Mucosa of stomach (tissue), 1 donor: ENCODE measurements at regions not wholly inside any gene's neighbourhood (a gene's known extent, or its start where the extent isn't known, plus 50 kb on each side); places are given as distances from the start of the nearest gene placed in this dataset.

ENCODE experiments used
- H3K27me3 ChIP-seq: one replicate; pipeline ENCODE4 v1.7.0; 2013; ENCODE audit warnings: mild to moderate bottlenecking, low read length; ENCODE audit not compliant: control insufficient read depth, insufficient read depth
- H3K36me3 ChIP-seq: one replicate; pipeline ENCODE4 v1.7.0; 2013; ENCODE audit warnings: low read length; ENCODE audit not compliant: control insufficient read depth, insufficient read depth
- H3K4me1 ChIP-seq: one replicate; pipeline ENCODE4 v1.7.0; 2013; ENCODE audit warnings: mild to moderate bottlenecking, low read length; ENCODE audit not compliant: control insufficient read depth, insufficient read depth
- H3K4me3 ChIP-seq: one replicate; pipeline ENCODE4 v1.7.0; 2013; ENCODE audit warnings: low read length
- H3K9ac ChIP-seq: one replicate; pipeline ENCODE4 v1.7.0; 2013; ENCODE audit warnings: mild to moderate bottlenecking, low read length, moderate library complexity
- H3K9me3 ChIP-seq: one replicate; pipeline ENCODE4 v1.7.0; 2013; ENCODE audit warnings: mild to moderate bottlenecking, low read length, moderate library complexity; ENCODE audit not compliant: control insufficient read depth
- donor health status: Pancreatic carcinoma.

- no peaks in the 10 kb centered on the region for H3K9me3 ChIP-seq
- H3K4me1 ChIP-seq, result peaks cover 21% of the 10 kb centered on the region
- H3K9ac ChIP-seq, result no peak overlapping the region
- H3K36me3 ChIP-seq, result no peaks in the 10 kb centered on the region
- H3K27me3 ChIP-seq, result peaks cover 6% of the 10 kb centered on the region
- H3K4me3 ChIP-seq, result no peak overlapping the region
Observed at GRCh38 chr11:130819625-130820024, 96.7 kb downstream of the SNX19 start.
